NOMO-1 treated with DMSO at 0.1 percent for 48 hours (cell line): ENCODE measurements at regions not wholly inside any gene's neighbourhood (a gene's known extent, or its start where the extent isn't known, plus 50 kb on each side); places are given as distances from the start of the nearest gene placed in this dataset.
"Not testable (repeated sequence)": the region's sequence is repeated elsewhere in the genome, so short reads cannot be mapped to it uniquely, and the experiment has no call there.

Experiments
- DNase-seq: peaks from one replicate; lab custom pipeline; 2025; ENCODE audit not compliant: unreplicated experiment; lab: John Stamatoyannopoulos, UW

- no peak for DNase-seq
Measured at GRCh38 chr4:160009656-160010493, 907.0 kb downstream of the RAPGEF2 start.

GRCh38 chr4:160019936-160020335 is 917.1 kb downstream of the RAPGEF2 start:
- DNase-seq, result no peak

GRCh38 chr4:160020804-160021203 is 917.9 kb downstream of the RAPGEF2 start:
- DNase-seq, result no peak

- DNase-seq, result no peak
Measured at GRCh38 chr4:160021870-160022269, 919.0 kb downstream of the RAPGEF2 start.

- DNase-seq, result no peak
Measured at GRCh38 chr4:160026721-160027120, 923.8 kb downstream of the RAPGEF2 start.

GRCh38 chr4:160034501-160034900 is 931.6 kb downstream of the RAPGEF2 start:
- no peak for DNase-seq

- DNase-seq, result no peak
Measured at GRCh38 chr4:160038615-160039014, 935.7 kb downstream of the RAPGEF2 start.

- no peak for DNase-seq
Measured at GRCh38 chr4:160044693-160045092, 941.8 kb downstream of the RAPGEF2 start.

GRCh38 chr4:160082432-160083207 is 979.7 kb downstream of the RAPGEF2 start:
- no peak for DNase-seq

- no peak for DNase-seq
Measured at GRCh38 chr4:160091631-160092030, 988.8 kb downstream of the RAPGEF2 start.

GRCh38 chr4:160100316-160100715 is 997.4 kb downstream of the RAPGEF2 start:
- no peak for DNase-seq

GRCh38 chr4:160110891-160111290 is 1008.0 kb downstream of the RAPGEF2 start:
- DNase-seq, result no peak

- no peak for DNase-seq
Measured at GRCh38 chr4:160117686-160118085, 1014.8 kb downstream of the RAPGEF2 start.

GRCh38 chr4:160125576-160126287 is 1022.9 kb downstream of the RAPGEF2 start:
- DNase-seq, result not testable (repeated sequence)

- DNase-seq, result no peak
Measured at GRCh38 chr4:160127211-160127610, 1024.3 kb downstream of the RAPGEF2 start.

- no peak for DNase-seq
Measured at GRCh38 chr4:160129439-160129838, 1026.6 kb downstream of the RAPGEF2 start.

GRCh38 chr4:160136021-160136420 is 1033.1 kb downstream of the RAPGEF2 start:
- DNase-seq, result no peak

- no peak for DNase-seq
Measured at GRCh38 chr4:160141206-160141605, 1038.3 kb downstream of the RAPGEF2 start.

GRCh38 chr4:160142579-160142978 is 1039.7 kb downstream of the RAPGEF2 start:
- DNase-seq, result no peak

- no peak for DNase-seq
Measured at GRCh38 chr4:160143574-160143973, 1040.7 kb downstream of the RAPGEF2 start.

GRCh38 chr4:160159457-160159856 is 1056.6 kb downstream of the RAPGEF2 start:
- DNase-seq, result no peak

GRCh38 chr4:160161026-160161425 is 1058.1 kb downstream of the RAPGEF2 start:
- DNase-seq, result no peak
